ENCODE measurements at regions not wholly inside any gene's neighbourhood (a gene's known extent, or its start where the extent isn't known, plus 50 kb on each side); places are given as distances from the start of the nearest gene placed in this dataset.

DNA sequence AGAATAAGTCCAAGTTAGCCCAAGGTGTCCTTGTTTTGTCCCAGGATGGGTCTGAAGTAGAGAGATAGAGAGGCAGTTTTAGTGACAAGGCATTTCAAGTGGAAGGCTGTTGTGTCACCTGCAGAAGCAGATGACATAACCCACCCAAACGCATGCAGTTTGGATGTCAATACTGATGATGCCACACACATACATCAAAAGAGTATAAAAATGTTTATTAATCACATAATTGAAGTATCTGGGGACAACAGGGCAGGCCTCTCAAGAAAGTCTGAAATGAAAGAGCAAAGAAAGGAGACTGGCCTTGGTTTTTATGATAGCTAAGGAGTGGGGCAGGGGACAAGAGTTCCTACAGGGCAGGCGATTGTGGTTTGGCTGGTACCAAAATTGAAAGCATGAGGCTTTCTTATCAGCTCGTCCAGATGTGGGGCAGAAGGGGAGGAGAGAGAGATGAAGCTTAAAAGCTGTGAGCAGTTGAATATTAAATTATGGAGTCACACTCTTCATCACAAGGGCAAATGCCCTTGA lies 78.4 kb upstream of the TSPAN8 start:
- TF ChIP-seq CTCF (IDR thresholded peaks at IDR 0.05 in 4 of 5, conservative IDR thresholded peaks at IDR 0.05 in 1 of 5) (no peak), POLR2A (IDR thresholded peaks at IDR 0.05) (no peak)

All from gastrocnemius medialis (tissue), 4 donors.